GM12878 (cell line): ENCODE measurements at regions not wholly inside any gene's neighbourhood (a gene's known extent, or its start where the extent isn't known, plus 50 kb on each side); places are given as distances from the start of the nearest gene placed in this dataset.

Source experiments
- ATAC-seq: fragments of 200-7000 bp; cut with Tn5 transposase; 3 replicates; pipeline ENCODE4 v1.9.1; 2020; ENCODE audit warnings: mild to moderate bottlenecking, moderate library complexity
- BruUV-seq: library from RNA; stranded (reverse); fragments of 400-500 nt; replicated peaks from 2 replicates; lab custom pipeline; 2021; lab: Mats Ljungman, UMichigan
- CTCF ChIA-PET: fragments of 300-600 bp; sonication (Branson Sonifier 250); formaldehyde crosslinking; extraction: SDS; loops from one replicate; lab custom pipeline; 2021; ENCODE audit warnings: inconsistent platforms; lab: Yijun Ruan, JAX
- POLR2A ChIA-PET: fragments of 350-600 bp; formaldehyde crosslinking; extraction: SDS; loops from one replicate; lab custom pipeline; 2021; ENCODE audit warnings: inconsistent platforms; lab: Charles Lee
- RAD21 ChIA-PET: fragments of 300-600 bp; sonication (Branson Sonifier 250); formaldehyde crosslinking; loops from one replicate; lab custom pipeline; 2023; ENCODE audit warnings: antibody characterized with exemption; ENCODE audit not compliant: unreplicated experiment; lab: Charles Lee
- SMC1A ChIA-PET: fragments of 300-600 bp; sonication (Branson Sonifier 250); formaldehyde crosslinking; loops from one replicate; lab custom pipeline; 2023; ENCODE audit not compliant: unreplicated experiment, uncharacterized antibody; lab: Charles Lee
- DNase-seq: peaks from one replicate; pipeline ENCODE4 v3.0.0-alpha.2; 2011; ENCODE audit warnings: low read depth, low spot score
- FAIRE-seq: peaks from 3 replicates; lab custom pipeline; 2011; peaks lifted over from hg19 to GRCh38; lab: Jason Lieb, UNC
- H2AFZ ChIP-seq: 2 replicates; pipeline ENCODE4 v1.6.0; 2011; ENCODE audit warnings: low read depth, low read length, control low read depth; ENCODE audit not compliant: control insufficient read depth
- H3K27ac ChIP-seq: 2 replicates; pipeline ENCODE4 v1.5.1; 2011; ENCODE audit warnings: control low read depth; ENCODE audit not compliant: control insufficient read depth, insufficient read depth
- H3K27me3 ChIP-seq, 2 experiments: replicated peaks in 1 of 2; 2 replicates each; pipeline versions ENCODE4 v1.6.0 to v1.6.1; 2011; ENCODE audit warnings: low read length in 1 of 2; ENCODE audit not compliant: control insufficient read depth in 2 of 2, insufficient read depth in 2 of 2
- H3K36me3 ChIP-seq, 2 experiments: 2 replicates each; pipeline ENCODE4 v1.5.1; 2011; ENCODE audit warnings: low read length in 1 of 2; ENCODE audit not compliant: control insufficient read depth in 2 of 2, insufficient read depth in 2 of 2
- H3K4me1 ChIP-seq: 2 replicates; pipeline ENCODE4 v1.6.1; 2011; ENCODE audit warnings: mild to moderate bottlenecking, low read length, moderate library complexity, mixed read lengths; ENCODE audit not compliant: control insufficient read depth, insufficient read depth
- H3K4me2 ChIP-seq: 2 replicates; pipeline ENCODE4 v1.6.0; 2011; ENCODE audit warnings: control low read depth; ENCODE audit not compliant: control insufficient read depth, insufficient read depth
- H3K4me3 ChIP-seq: fragments of 200-600 bp; sonication (generic); 2 replicates; pipeline ENCODE4 v1.5.1; 2016
- H3K79me2 ChIP-seq: 2 replicates; pipeline ENCODE4 v1.6.0; 2011; ENCODE audit warnings: low read length; ENCODE audit not compliant: control insufficient read depth, insufficient read depth
- H3K9ac ChIP-seq: 2 replicates; pipeline ENCODE4 v1.8.0; 2011; ENCODE audit warnings: low read length, control low read depth, mixed read lengths; ENCODE audit not compliant: control insufficient read depth, insufficient read depth
- H3K9me3 ChIP-seq: replicated peaks from 3 replicates; pipeline ENCODE4 v1.5.1; 2011; ENCODE audit warnings: mild to moderate bottlenecking, low read length; ENCODE audit not compliant: control insufficient read depth, insufficient read depth
- H4K20me1 ChIP-seq: 2 replicates; pipeline ENCODE4 v1.6.0; 2011; ENCODE audit not compliant: control insufficient read depth, insufficient read depth
- BCLAF1 ChIP-seq: fragments of 450-650 bp; IDR thresholded peaks from 2 replicates; pipeline ENCODE4 v1.6.1; 2017; ENCODE audit warnings: antibody characterized with exemption, mild to moderate bottlenecking, moderate library complexity
- FOXM1 ChIP-seq: IDR thresholded peaks from 2 replicates; pipeline ENCODE4 v1.6.1; 2012; ENCODE audit warnings: low read depth, mild to moderate bottlenecking, inconsistent platforms, low read length, moderate library complexity
- MEF2B ChIP-seq: fragments of 450-650 bp; IDR thresholded peaks from 2 replicates; pipeline ENCODE4 v1.6.1; 2018; ENCODE audit warnings: mild to moderate bottlenecking, moderate library complexity; ENCODE audit not compliant: partially characterized antibody, poor library complexity, severe bottlenecking
- MTA2 ChIP-seq: fragments of 450-650 bp; IDR thresholded peaks from 2 replicates; pipeline ENCODE4 v1.6.1; 2016; ENCODE audit warnings: low read depth, mild to moderate bottlenecking, moderate library complexity
- SMARCA5 ChIP-seq: fragments of 450-650 bp; IDR thresholded peaks from 2 replicates; pipeline ENCODE4 v1.6.1; 2017; ENCODE audit warnings: mild to moderate bottlenecking
- WRNIP1 ChIP-seq: IDR thresholded peaks from 2 replicates; pipeline ENCODE4 v1.6.1; 2011; ENCODE audit warnings: low read depth, low read length, improper control_type of control experiment, borderline replicate concordance
- YBX1 ChIP-seq: fragments of 450-650 bp; IDR thresholded peaks from 2 replicates; pipeline ENCODE4 v1.6.1; 2016; ENCODE audit warnings: antibody characterized with exemption
- YY1 ChIP-seq: IDR thresholded peaks from 2 replicates; pipeline ENCODE4 v1.6.1; 2011; ENCODE audit warnings: low read depth, mild to moderate bottlenecking, low read length
- ZZZ3 ChIP-seq: IDR thresholded peaks from 2 replicates; pipeline ENCODE4 v1.6.1; 2011; ENCODE audit warnings: low read depth; ENCODE audit not compliant: control insufficient read depth, insufficient read length
- WGBS: methylation state at CpG from one replicate; pipeline ENCODE4 v1.1.6; 2016; ENCODE audit warnings: low lambda C conversion rate; ENCODE audit not compliant: insufficient replicate concordance, insufficient coverage; ENCODE audit errors: missing lambda C conversion rate; 5-methylcytosine and 5-hydroxymethylcytosine counted together
- in situ Hi-C: fragments of 300-500 bp; cut with MboI; formaldehyde crosslinking; loops from 9 replicates; pipeline ENCODE4 v1.14.3; 2018; ENCODE audit warnings: mixed read lengths
- intact Hi-C: fragments of 100-400 bp; cut with micrococcal nuclease; formaldehyde crosslinking; loops from one replicate; pipeline ENCODE4 v1.14.2; 2022; ENCODE audit not compliant: unreplicated experiment
- TF ChIP-seq, protein P1 (sequence below): fragments of 450-650 bp; conservative IDR thresholded peaks from 2 replicates; pipeline ENCODE4 v1.6.1; 2017; ENCODE audit warnings: mild to moderate bottlenecking, moderate library complexity
- TF ChIP-seq, protein P2 (sequence below): fragments of 450-650 bp; IDR thresholded peaks from 2 replicates; pipeline ENCODE4 v1.6.1; 2016; ENCODE audit warnings: mild to moderate bottlenecking
- TF ChIP-seq, protein P3 (sequence below): fragments of 450-650 bp; formaldehyde crosslinking; IDR thresholded peaks from 2 replicates; pipeline ENCODE4 v1.5.0; 2022; ENCODE audit warnings: mild to moderate bottlenecking, missing genetic modification characterization

- Histone ChIP-seq H3K36me3 (no peaks in the 10 kb centered on the region), H3K4me2 (no peak overlapping the region), H3K9me3 (no peaks in the 10 kb centered on the region), H3K4me3 (no peak overlapping the region), H4K20me1 (no peaks in the 10 kb centered on the region), H3K9ac (no peak overlapping the region), H3K79me2 (no peaks in the 10 kb centered on the region), H3K27me3 (no peaks in the 10 kb centered on the region), H2AFZ (no peak overlapping the region), H3K4me1 (no peaks in the 10 kb centered on the region), H3K27ac (no peak overlapping the region)
- TF ChIP-seq SMARCA5 (no peak), MTA2 (no peak), YBX1 (no peak), FOXM1 (no peak), BCLAF1 (no peak), YY1 (no peak), MEF2B (no peak), ZZZ3 (no peak), WRNIP1 (no peak)
- TF ChIP-seq, protein P1, sequence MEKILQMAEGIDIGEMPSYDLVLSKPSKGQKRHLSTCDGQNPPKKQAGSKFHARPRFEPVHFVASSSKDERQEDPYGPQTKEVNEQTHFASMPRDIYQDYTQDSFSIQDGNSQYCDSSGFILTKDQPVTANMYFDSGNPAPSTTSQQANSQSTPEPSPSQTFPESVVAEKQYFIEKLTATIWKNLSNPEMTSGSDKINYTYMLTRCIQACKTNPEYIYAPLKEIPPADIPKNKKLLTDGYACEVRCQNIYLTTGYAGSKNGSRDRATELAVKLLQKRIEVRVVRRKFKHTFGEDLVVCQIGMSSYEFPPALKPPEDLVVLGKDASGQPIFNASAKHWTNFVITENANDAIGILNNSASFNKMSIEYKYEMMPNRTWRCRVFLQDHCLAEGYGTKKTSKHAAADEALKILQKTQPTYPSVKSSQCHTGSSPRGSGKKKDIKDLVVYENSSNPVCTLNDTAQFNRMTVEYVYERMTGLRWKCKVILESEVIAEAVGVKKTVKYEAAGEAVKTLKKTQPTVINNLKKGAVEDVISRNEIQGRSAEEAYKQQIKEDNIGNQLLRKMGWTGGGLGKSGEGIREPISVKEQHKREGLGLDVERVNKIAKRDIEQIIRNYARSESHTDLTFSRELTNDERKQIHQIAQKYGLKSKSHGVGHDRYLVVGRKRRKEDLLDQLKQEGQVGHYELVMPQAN, result no peak
- TF ChIP-seq, protein P2, sequence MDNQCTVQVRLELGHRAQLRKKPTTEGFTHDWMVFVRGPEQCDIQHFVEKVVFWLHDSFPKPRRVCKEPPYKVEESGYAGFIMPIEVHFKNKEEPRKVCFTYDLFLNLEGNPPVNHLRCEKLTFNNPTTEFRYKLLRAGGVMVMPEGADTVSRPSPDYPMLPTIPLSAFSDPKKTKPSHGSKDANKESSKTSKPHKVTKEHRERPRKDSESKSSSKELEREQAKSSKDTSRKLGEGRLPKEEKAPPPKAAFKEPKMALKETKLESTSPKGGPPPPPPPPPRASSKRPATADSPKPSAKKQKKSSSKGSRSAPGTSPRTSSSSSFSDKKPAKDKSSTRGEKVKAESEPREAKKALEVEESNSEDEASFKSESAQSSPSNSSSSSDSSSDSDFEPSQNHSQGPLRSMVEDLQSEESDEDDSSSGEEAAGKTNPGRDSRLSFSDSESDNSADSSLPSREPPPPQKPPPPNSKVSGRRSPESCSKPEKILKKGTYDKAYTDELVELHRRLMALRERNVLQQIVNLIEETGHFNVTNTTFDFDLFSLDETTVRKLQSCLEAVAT, result no peak
- TF ChIP-seq, protein P3, sequence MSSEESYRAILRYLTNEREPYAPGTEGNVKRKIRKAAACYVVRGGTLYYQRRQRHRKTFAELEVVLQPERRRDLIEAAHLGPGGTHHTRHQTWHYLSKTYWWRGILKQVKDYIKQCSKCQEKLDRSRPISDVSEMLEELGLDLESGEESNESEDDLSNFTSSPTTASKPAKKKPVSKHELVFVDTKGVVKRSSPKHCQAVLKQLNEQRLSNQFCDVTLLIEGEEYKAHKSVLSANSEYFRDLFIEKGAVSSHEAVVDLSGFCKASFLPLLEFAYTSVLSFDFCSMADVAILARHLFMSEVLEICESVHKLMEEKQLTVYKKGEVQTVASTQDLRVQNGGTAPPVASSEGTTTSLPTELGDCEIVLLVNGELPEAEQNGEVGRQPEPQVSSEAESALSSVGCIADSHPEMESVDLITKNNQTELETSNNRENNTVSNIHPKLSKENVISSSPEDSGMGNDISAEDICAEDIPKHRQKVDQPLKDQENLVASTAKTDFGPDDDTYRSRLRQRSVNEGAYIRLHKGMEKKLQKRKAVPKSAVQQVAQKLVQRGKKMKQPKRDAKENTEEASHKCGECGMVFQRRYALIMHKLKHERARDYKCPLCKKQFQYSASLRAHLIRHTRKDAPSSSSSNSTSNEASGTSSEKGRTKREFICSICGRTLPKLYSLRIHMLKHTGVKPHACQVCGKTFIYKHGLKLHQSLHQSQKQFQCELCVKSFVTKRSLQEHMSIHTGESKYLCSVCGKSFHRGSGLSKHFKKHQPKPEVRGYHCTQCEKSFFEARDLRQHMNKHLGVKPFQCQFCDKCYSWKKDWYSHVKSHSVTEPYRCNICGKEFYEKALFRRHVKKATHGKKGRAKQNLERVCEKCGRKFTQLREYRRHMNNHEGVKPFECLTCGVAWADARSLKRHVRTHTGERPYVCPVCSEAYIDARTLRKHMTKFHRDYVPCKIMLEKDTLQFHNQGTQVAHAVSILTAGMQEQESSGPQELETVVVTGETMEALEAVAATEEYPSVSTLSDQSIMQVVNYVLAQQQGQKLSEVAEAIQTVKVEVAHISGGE (CRISPR knock-in tag), result no peak
- no peak for FAIRE-seq
- POLR2A ChIA-PET, result no interaction called here
- RAD21 ChIA-PET, result no interaction called here
- intact Hi-C loops, result no loop called here
- in situ Hi-C loops, result no loop called here
- 26% methylated on average over 5 of the region's 5 CpGs for WGBS
- SMC1A ChIA-PET, result interaction anchor here (1.0 to 22.3 kb wide), 4 partner anchors 10 to 23 kb away, joined by 3 to 310 read pairs (median 4); no protein-coding TSS in a partner anchor
- no TSS peak for BruUV-seq
- CTCF ChIA-PET, result interaction anchor here (2.4 to 10.1 kb wide), 3 partner anchors 10 to 19 kb away, joined by 9 to 92 read pairs (median 72); no protein-coding TSS in a partner anchor
- no peak for ATAC-seq
- no peak for DNase-seq
Measured at GRCh38 chr15:95280711-95281110, 1049.3 kb downstream of the MCTP2 start.
